ENCODE measurements at regions not wholly inside any gene's neighbourhood (a gene's known extent, or its start where the extent isn't known, plus 50 kb on each side); places are given as distances from the start of the nearest gene placed in this dataset.

DNA sequence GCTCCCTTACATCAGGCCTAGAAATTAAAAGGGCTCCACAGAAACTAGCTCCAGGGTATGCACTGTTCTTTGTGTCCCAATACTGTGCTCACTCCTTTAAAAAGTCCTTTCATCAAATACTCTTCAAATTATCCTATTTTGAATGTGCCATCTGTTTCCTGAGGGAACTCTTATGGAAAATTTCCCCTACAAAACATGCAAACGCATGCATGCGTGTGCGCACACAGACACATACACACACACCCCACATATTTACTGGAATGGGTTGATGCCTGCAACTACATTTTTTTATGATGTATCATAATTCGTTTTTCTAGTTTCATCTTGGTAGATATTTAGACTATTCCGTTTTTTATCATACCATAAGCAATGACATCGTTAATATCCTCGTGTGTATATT, 351.2 kb upstream of the KIF2B start:
- TF ChIP-seq CTCF (optimal IDR thresholded peaks at IDR 0.05 in 1 of 3, IDR thresholded peaks at IDR 0.05 in 1 of 3, conservative IDR thresholded peaks at IDR 0.05 in 1 of 3; ENCODE audit: extremely low read depth in 1 of 3, insufficient read depth in 2 of 3, low read length in 3 of 3): no peak
- no peak for TF ChIP-seq EZH2 (IDR thresholded peaks at IDR 0.05; ENCODE audit: low read length)
